Esophagus mucosa (tissue), 1 donor: ENCODE measurements at regions not wholly inside any gene's neighbourhood (a gene's known extent, or its start where the extent isn't known, plus 50 kb on each side); places are given as distances from the start of the nearest gene placed in this dataset.

Experiments used
- ATAC-seq: fragments of 200-7000 bp; cut with Tn5 transposase; one replicate; pipeline ENCODE4 v1.9.1; 2020
- donor health status: DM: yes; HTN: yes; CAD: no.

GRCh38 chr2:43032213-43033015 lies 194.0 kb downstream of the ZFP36L2 start:
- ATAC-seq: peak; percentile 74

GRCh38 chr2:43031471-43032212 lies 194.8 kb downstream of the ZFP36L2 start:
- ATAC-seq: no peak

- no peak for ATAC-seq
Measured at GRCh38 chr2:43030551-43031307, 195.7 kb downstream of the ZFP36L2 start.

- no peak for ATAC-seq
Measured at GRCh38 chr2:43029186-43029585, 197.2 kb downstream of the ZFP36L2 start.

GRCh38 chr2:43028188-43028587 lies 198.2 kb downstream of the ZFP36L2 start:
- ATAC-seq: no peak

GRCh38 chr2:43027097-43027873 lies 199.1 kb downstream of the ZFP36L2 start:
- ATAC-seq: no peak

GRCh38 chr2:43026426-43027096 lies 199.8 kb downstream of the ZFP36L2 start:
- ATAC-seq: no peak

GRCh38 chr2:43025709-43026295 lies 200.6 kb downstream of the ZFP36L2 start:
- no peak for ATAC-seq

- peak; percentile 61 for ATAC-seq
Measured at GRCh38 chr2:43024515-43025011, 201.8 kb downstream of the ZFP36L2 start.

GRCh38 chr2:43023791-43024514 lies 202.5 kb downstream of the ZFP36L2 start:
- no peak for ATAC-seq

GRCh38 chr2:43022896-43023295 lies 203.5 kb downstream of the ZFP36L2 start:
- ATAC-seq: no peak

- peak; percentile 7 for ATAC-seq
Measured at GRCh38 chr2:43021791-43022509, 204.5 kb downstream of the ZFP36L2 start.

- no peak for ATAC-seq
Measured at GRCh38 chr2:43020990-43021669, 205.3 kb downstream of the ZFP36L2 start.

GRCh38 chr2:43020296-43020695 lies 206.1 kb downstream of the ZFP36L2 start:
- no peak for ATAC-seq

- ATAC-seq: no peak
Measured at GRCh38 chr2:43019536-43020183, 206.7 kb downstream of the ZFP36L2 start.

- ATAC-seq: no peak
Measured at GRCh38 chr2:43019025-43019367, 207.4 kb downstream of the ZFP36L2 start.

GRCh38 chr2:43018179-43019024 lies 208.0 kb downstream of the ZFP36L2 start:
- peak; percentile 75 for ATAC-seq
